OCI-M2 (cell line): ENCODE measurements at regions not wholly inside any gene's neighbourhood (a gene's known extent, or its start where the extent isn't known, plus 50 kb on each side); places are given as distances from the start of the nearest gene placed in this dataset.

Source experiments
- DNase-seq: peaks from one replicate; lab custom pipeline; 2025; ENCODE audit not compliant: unreplicated experiment; lab: John Stamatoyannopoulos, UW

- no peak for DNase-seq
Measured at GRCh38 chr5:73374520-73375190, 73.9 kb downstream of the FOXD1 start.

GRCh38 chr5:73373814-73374510 is 74.6 kb downstream of the FOXD1 start:
- DNase-seq = no peak

DNA sequence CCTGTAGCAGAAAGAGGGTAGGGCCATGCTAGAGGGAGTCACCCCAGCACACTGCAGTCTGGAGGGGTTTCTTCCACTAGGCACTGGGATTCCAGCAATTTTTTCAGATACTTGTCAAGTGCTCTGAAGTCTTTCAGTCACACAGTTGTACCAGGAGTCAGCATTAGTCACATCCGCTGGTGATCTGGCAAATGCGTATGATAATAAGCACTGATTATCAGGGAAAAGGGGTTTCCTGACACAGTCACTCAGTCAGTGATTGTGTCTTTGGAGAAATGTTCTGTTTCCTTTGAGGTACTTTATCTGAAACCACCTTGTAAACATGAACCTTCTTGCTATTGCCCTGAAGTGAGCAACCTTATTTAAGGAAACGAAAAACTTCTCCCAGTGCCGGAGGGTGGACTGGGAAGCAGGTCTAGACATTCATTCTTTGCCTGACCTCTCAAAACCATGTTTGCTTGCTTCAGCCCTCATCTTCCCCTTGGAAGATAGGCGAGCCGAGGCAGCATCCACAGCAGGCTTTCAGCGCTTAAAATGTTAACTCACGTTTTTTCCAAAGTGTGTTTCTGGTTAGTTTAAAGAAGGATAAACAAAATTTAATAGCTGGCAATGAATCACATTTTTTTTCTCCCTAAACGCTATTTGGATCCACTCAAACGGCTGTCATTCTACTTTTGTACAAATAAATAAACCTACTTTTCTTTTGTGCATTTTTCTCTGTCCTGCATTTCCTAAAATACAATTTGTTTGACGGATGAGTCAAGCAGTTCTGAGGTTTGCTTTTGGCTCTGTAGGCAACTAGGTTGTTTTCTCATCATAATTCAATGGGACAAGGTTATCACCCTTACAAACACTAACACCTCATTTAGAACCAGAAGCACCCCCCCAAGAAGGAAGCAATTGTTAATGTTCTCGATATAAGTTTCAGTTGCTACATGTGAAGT is 77.7 kb downstream of the FOXD1 start:
- no peak for DNase-seq

GRCh38 chr5:73370095-73370494 is 78.5 kb downstream of the FOXD1 start:
- no peak for DNase-seq

DNA sequence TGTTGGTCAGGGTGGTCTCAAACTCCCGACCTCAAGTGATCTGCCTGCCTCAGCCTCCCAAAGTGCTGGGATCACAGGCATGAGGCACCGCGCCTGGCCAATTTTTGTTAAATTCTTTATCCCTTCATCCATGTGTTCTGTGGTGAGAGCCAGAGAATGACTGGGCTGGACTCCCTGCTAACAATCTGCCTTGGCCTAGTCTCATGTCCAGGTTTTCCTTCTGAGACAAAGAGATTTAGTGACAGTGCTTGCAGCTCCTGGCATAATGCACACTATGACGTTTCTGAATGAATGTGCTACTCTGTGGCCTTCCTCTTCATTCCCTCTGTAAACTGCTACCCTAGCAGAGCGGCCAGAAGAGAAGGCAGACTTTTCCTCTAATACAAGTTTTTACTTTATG is 79.3 kb downstream of the FOXD1 start:
- DNase-seq = no peak

GRCh38 chr5:73367650-73368049 is 80.9 kb downstream of the FOXD1 start:
- no peak for DNase-seq

- DNase-seq = no peak
Measured at GRCh38 chr5:73365990-73366667, 82.4 kb downstream of the FOXD1 start.

GRCh38 chr5:73365301-73365853 is 83.2 kb downstream of the FOXD1 start:
- DNase-seq = no peak

- no peak for DNase-seq
Measured at GRCh38 chr5:73363911-73364730, 84.5 kb downstream of the FOXD1 start.

DNA sequence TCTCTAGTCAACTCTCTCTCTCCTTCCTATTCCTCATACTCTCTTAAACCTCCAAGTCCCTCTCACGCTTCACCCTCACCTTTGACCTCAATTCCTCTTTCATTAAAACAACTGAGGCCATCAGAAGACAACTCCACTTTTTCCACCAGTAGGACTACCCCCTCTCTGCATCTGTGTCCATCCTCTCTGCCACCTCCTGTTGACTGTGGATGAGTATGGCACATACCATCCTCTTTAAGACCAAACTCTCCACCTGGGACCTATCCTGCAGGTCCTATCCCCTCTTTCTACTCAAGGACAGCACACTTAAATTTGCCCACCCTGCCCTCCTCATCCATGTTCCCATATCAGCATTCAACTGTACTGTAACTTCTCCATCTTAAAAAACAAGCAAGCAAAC is 89.2 kb downstream of the FOXD1 start:
- no peak for DNase-seq

GRCh38 chr5:73358366-73358765 is 90.2 kb downstream of the FOXD1 start:
- DNase-seq = no peak

- DNase-seq = no peak
Measured at GRCh38 chr5:73357576-73357975, 91.0 kb downstream of the FOXD1 start.

DNA sequence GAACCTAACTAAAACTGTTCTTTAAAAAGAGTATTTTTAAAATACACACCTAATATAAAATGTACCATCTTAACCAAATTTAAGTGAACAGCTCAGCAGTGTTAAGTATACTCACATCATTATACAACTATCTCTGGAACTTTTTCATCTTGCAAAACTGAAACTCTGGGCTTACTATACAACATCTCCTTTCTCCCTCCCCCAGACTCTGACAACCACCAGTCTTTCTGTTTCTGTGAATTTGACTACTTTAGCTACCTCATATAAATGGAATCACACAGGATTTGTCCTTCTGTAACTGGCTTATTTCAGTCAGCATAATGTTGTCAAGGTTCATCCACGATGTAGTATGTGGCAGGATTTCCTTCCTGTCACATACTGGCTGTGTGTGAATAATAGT is 93.5 kb downstream of the FOXD1 start:
- DNase-seq = no peak

GRCh38 chr5:73354406-73354805 is 94.2 kb downstream of the FOXD1 start:
- DNase-seq = no peak

DNA sequence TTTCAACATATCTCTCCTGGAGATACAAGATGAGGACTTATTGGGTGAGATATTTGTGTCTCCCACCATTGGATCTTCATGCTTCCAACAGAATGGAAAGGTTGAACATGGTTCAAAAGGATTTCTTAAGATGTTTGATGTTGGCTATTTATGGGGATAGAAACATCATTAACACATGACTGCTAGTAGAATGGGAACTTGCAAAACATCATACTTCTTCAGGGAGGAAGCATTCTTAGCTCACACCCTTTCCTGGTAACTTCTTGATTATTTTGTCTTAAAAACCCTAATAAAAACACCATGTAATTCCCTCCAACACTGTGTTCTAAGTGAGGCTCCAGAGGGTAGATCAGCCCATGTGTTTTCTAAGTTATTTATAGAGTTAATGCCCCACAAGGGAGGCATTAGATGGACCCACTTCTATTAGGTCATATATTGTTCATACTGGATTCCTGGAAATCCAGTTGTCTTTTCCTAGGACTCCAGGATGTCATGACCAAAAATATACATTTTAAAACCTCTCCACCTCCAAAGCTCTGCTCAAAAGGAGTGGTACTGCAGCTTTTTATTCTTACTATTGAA is 95.8 kb downstream of the FOXD1 start:
- no peak for DNase-seq

DNA sequence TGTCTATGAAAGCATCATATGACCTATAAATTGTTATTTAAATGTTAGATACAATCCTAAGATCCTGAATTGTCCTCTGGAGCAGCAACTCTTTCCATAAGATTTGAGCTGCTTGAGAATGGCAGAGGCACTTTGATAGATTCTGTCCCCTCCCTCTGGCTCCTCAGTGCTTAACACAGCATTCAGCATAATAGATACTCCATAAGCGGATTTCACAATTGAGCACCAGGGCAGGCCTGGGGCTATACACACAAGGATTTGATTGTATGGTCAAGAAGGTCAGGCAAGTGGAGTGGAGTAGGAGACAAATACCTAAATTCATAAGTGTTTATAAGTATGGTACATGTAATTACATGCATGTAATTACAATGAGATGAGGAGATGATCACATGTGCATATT is 96.3 kb downstream of the FOXD1 start:
- no peak for DNase-seq

DNA sequence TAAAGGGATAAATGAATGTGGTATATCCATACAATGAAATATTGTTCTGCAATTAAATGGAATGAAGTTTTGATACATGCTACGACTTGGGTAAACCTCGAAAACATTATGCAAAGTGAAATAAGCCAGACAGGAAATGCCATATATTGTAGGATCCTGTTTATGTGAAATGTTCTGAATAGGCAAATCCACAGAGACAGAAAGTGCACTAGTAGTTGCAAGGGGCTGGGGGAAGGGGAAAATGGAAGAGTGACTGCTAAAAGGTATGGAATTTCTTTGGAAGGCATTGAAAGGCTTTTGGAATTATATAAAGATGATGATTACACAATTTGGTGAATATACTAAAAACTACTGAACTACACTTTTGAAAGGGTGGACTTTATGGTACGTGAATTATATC is 97.0 kb downstream of the FOXD1 start:
- no peak for DNase-seq

DNA sequence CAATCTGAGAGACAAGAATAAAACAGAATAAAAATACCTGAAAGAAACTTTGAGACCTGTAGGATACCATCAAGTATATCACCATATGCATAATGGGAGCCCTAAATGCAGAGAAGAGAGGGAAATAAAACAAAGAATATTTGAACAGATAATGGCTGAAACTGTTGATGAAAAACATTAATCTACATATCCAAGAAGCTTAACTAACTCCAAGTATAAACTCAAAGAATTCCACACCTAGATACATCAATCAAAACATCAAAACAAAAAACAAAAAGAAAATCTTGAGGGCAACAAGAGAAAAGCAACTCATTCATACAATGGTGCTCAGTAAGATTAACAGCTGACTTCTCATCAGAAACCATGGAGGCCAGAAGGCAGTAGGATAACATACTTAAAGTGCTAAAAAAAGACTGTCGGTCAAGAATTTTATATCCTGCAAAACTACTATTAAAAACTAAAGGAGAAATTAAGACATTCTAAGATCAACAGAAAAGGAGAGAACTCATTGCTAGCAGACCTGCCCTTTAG is 101.6 kb downstream of the FOXD1 start:
- no peak for DNase-seq

- no peak for DNase-seq
Measured at GRCh38 chr5:73344835-73345234, 103.7 kb downstream of the FOXD1 start.
